ENCODE measurements at regions not wholly inside any gene's neighbourhood (a gene's known extent, or its start where the extent isn't known, plus 50 kb on each side); places are given as distances from the start of the nearest gene placed in this dataset.

DNA sequence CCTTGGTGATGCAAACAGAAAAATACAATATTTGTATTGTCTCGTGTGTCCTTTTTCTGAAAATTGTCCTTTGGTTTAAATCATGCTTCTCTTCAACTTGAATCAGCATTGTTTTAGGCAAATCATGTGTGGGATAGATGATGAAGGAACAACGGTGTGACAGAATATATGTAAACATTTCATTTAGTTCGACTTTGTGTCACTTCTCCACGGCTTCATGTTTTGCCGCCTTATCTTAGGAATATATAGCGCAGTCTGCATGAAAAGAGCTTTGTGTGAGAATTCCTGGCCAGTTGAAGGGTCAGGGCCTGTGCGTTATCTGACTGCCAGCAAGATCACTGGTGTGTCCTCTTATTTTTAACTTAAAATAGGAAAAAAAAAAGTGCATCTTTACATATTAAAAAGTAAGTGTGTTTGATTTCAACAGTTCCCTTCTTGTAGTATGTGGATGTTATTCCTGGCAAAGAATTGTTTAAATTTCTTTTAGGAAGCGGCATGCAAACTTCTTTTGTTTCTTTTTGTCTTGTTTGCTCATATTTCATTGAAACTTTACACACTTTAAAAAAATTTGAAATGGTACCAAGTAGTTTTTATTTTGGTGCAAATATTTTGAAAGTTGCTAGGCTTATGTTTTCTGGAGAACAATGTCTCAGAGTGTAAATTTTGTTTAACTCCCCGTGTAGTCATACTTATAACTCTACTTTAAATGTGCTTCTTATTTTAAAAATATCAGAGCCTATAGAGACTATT is 465.2 kb downstream of the USP25 start:
- no peak for TF ChIP-seq CTCF (IDR thresholded peaks at IDR 0.05)
- TF ChIP-seq POLR2A (IDR thresholded peaks at IDR 0.05) = no peak
